ENCODE measurements at regions not wholly inside any gene's neighbourhood (a gene's known extent, or its start where the extent isn't known, plus 50 kb on each side); places are given as distances from the start of the nearest gene placed in this dataset.
"Not testable (repeated sequence)": the region's sequence is repeated elsewhere in the genome, so short reads cannot be mapped to it uniquely, and the experiment has no call there.

DNA sequence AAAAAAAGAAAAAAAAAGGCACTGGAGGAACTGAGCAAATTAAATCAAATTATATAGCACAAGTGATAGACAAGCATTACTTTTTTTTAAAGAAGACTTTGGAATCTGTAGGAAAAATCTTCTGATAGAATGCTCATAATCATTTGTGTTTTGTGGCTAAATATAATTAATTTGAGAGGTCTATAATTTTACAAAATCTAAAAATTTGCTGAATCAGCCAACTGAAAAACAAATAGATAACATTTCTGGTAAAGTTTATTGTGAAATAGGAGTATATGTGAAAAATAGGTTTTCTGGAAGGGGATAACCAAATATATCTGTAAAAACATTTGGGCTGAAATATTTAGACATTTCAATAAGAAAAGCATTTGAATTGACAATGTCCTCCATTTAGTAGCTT lies 844.9 kb upstream of the COBL start:
- TF ChIP-seq PAX5 (IDR thresholded peaks at IDR 0.05; ENCODE audit: insufficient read depth, low read length, severe bottlenecking) (no peak), POLR2A (IDR thresholded peaks at IDR 0.05; ENCODE audit: low read depth, low read length) (no peak), POLR2AphosphoS5 (IDR thresholded peaks at IDR 0.05; ENCODE audit: low read depth, low read length) (no peak), POU2F2 (IDR thresholded peaks at IDR 0.05; ENCODE audit: low read depth, low read length) (no peak), SPI1 (IDR thresholded peaks at IDR 0.05; ENCODE audit: low read depth, low read length) (no peak), TAF1 (IDR thresholded peaks at IDR 0.05; ENCODE audit: low read depth, low read length) (no peak)
- DNase-seq (ENCODE audit: insufficient read length, low spot score) (no peak), FAIRE-seq (no peak)

DNA sequence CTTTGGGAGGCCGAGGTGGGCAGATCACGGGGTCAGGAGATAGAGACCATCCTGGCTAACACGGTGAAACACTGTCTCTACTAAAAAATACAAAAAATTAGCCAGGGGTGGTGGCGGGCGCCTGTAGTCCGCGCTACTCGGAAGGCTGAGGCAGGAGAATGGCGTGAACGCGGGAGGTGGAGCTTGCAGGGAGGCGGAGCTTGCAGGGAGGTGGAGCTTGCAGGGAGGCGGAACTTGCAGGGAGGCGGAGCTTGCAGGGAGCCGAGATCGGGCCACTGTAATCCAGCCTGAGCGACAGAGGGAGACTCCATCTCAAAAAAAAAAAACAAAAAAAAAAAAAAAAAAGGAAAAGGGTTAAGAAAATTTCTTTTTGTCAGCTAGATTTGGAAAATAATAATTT lies 842.8 kb upstream of the COBL start:
- not testable (repeated sequence) for DNase-seq (ENCODE audit: insufficient read length, low spot score); FAIRE-seq

DNA sequence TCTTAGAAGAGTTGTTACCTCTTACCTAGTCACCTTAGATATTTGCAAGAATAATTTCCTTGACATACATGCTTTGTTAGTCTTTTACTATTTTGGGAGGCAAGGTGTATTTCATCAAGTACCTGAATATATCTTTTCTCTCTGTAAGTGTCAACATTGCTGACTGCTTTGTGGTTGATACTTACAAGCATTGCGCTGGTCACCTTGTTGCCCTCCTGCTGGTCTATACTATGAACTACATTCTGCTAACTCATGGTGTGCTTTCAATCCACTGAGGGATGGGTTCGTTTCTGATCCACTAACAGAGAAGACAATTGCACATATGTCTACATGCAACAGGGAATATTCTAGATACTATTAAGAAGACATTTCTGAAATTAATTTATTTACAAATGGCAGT lies 837.8 kb upstream of the COBL start:
- FAIRE-seq (no peak), DNase-seq (ENCODE audit: insufficient read length, low spot score) (no peak)
- TF ChIP-seq POLR2AphosphoS5 (IDR thresholded peaks at IDR 0.05; ENCODE audit: low read depth, low read length) = no peak

DNA sequence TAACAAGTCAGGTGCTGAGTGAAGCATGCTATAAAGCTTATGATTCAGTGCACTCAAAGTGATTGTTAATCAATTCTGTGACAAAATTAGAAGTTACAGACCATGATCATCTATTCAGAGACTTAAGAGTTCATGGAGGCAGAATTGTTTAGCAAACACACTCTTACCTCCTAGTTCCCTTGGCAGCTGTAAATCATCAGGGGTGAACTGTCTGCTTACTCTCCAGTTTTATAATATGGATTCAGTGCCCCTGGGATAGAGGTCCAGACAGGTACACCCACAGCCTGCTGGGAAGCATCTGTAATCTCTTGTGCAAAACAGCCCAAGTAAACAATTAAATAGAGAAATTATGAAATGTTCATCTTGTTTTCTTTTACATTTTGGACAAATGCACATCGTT lies 835.0 kb upstream of the COBL start:
- FAIRE-seq = no peak
- no peak for DNase-seq (ENCODE audit: insufficient read length, low spot score)
- TF ChIP-seq POLR2A (IDR thresholded peaks at IDR 0.05; ENCODE audit: low read depth, low read length) (no peak), TAF1 (IDR thresholded peaks at IDR 0.05; ENCODE audit: low read depth, low read length) (no peak), SPI1 (IDR thresholded peaks at IDR 0.05; ENCODE audit: low read depth, low read length) (no peak), POU2F2 (IDR thresholded peaks at IDR 0.05; ENCODE audit: low read depth, low read length) (no peak), PAX5 (IDR thresholded peaks at IDR 0.05; ENCODE audit: insufficient read depth, low read length, severe bottlenecking) (no peak), POLR2AphosphoS5 (IDR thresholded peaks at IDR 0.05; ENCODE audit: low read depth, low read length) (no peak)

DNA sequence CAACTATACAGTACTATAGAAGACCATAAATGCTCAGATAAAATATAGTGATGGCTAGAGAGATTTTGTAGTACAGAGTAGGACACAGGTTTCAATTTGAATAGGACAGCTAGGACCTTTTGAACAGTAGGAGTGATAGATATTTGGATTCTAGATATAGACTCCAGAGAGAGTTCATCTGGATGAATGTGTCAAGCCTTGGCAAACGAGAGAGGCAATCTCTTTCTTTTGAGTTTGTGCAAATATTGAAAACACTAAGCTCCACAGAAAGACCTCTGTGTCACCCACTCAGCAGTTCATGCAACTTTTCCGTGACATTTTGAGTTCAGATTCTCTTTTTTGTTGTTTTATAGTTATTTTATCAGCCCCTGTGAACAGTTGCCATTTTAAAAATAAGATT lies 834.3 kb upstream of the COBL start:
- FAIRE-seq (no peak), DNase-seq (ENCODE audit: insufficient read length, low spot score) (no peak)
- TF ChIP-seq TAF1 (IDR thresholded peaks at IDR 0.05; ENCODE audit: low read depth, low read length) = no peak
- TF ChIP-seq POLR2A (IDR thresholded peaks at IDR 0.05; ENCODE audit: low read depth, low read length) = no peak
- no peak for TF ChIP-seq SPI1 (IDR thresholded peaks at IDR 0.05; ENCODE audit: low read depth, low read length)
- no peak for TF ChIP-seq PAX5 (IDR thresholded peaks at IDR 0.05; ENCODE audit: insufficient read depth, low read length, severe bottlenecking)
- no peak for TF ChIP-seq POU2F2 (IDR thresholded peaks at IDR 0.05; ENCODE audit: low read depth, low read length)
- TF ChIP-seq POLR2AphosphoS5 (IDR thresholded peaks at IDR 0.05; ENCODE audit: low read depth, low read length) = no peak

DNA sequence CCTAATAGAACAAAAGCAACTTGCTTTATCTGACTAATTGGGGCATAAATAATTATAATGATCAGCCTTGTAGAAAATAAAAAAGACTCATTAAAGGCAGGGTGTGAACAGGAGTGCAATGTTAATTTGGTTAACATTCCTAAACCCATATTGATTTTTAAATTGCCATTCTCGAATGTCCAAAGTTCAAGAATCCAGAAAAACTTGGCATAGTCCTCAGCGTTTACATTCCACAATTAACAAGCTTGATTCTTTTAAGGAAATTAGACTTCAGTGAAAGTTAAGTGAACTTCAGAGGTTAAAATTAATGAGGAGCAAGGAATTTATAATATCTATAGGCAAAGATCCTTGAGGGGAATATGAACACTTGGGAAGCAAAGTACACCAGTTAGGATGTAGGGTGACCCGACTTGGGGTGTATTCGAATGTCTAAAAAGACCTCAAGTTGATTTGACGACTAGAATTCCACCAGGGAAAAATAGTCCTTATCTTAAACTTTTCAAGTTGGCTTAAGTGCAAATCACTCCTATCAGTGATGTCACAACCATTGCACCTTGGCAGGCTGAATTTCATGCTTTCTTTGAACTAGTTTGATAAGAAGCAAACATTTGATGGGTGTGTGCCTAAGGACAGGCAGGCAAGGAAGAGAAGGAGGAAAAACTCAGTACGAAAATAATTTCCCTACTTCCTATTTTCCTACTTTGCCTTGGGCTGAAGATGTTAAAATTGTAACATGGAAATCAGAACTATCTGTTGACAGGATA lies 830.4 kb upstream of the COBL start:
- FAIRE-seq (no peak), DNase-seq (ENCODE audit: insufficient read length, low spot score) (no peak)
- no peak for TF ChIP-seq TAF1 (IDR thresholded peaks at IDR 0.05; ENCODE audit: low read depth, low read length)
- TF ChIP-seq PAX5 (IDR thresholded peaks at IDR 0.05; ENCODE audit: insufficient read depth, low read length, severe bottlenecking) = no peak
- no peak for TF ChIP-seq SPI1 (IDR thresholded peaks at IDR 0.05; ENCODE audit: low read depth, low read length)

DNA sequence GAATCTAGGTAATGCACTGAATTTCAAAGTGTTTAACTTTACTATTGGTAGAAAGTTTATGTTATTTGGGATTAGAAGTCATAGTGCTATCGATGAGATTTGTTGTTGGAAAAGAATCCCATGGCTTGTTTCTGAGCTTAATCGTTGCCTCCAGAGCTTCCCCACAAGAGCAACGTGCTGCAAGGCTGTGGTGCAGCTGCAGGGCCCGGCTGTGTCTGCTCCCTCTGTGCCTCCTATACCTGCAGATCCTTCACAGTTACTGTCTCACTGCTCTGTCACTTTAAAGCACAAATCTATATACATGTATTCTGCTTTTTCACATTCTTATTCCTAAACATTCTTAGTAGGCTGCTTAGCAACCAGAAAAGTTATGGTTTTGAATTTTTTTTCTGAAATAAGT lies 826.6 kb upstream of the COBL start:
- FAIRE-seq (no peak), DNase-seq (ENCODE audit: insufficient read length, low spot score) (no peak)
- TF ChIP-seq POU2F2 (IDR thresholded peaks at IDR 0.05; ENCODE audit: low read depth, low read length) = no peak
- TF ChIP-seq POLR2A (IDR thresholded peaks at IDR 0.05; ENCODE audit: low read depth, low read length) = no peak

DNA sequence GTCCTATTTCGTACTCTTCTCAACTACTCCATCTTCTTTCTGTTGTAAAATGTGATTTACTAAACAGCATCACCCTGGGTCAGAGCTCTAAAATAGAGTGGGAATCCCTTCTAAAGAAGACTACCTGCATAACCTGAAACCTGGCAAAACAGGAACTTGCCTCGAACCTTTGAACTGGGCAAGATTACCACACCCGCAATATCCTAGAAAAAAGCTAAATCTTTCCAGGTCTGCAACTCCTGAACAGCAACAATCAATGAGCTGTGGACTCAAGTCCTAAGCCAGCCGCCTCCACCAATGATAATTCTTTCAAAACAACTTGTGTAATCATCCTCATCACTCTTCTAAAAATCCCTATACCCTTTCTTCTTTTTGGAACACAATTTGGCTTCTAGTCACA lies 824.2 kb upstream of the COBL start:
- DNase-seq (ENCODE audit: insufficient read length, low spot score) (no peak), FAIRE-seq (no peak)
- TF ChIP-seq POLR2AphosphoS5 (IDR thresholded peaks at IDR 0.05; ENCODE audit: low read depth, low read length) (no peak), SPI1 (IDR thresholded peaks at IDR 0.05; ENCODE audit: low read depth, low read length) (no peak), POU2F2 (IDR thresholded peaks at IDR 0.05; ENCODE audit: low read depth, low read length) (no peak), TAF1 (IDR thresholded peaks at IDR 0.05; ENCODE audit: low read depth, low read length) (no peak)

DNA sequence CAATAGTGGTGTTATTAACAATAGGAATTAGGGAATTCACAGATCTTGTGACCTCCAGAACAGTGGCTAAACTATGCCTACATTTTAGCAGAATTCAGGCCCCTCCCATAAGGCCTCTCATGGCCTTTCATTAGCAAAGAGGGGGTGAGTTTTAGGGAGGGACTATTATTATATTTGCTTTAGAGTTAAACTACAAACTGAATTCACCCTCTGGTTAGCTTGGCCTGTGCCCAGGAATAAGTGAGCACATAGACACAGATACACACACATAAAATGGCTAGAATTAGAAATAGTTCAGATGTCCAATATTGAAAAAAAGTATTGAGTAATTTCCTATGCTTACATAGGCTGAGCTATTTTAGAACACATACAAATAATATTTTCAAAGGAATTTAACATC lies 818.8 kb upstream of the COBL start:
- DNase-seq (ENCODE audit: insufficient read length, low spot score) = no peak
- no peak for FAIRE-seq
- TF ChIP-seq POU2F2 (IDR thresholded peaks at IDR 0.05; ENCODE audit: low read depth, low read length) (no peak), SPI1 (IDR thresholded peaks at IDR 0.05; ENCODE audit: low read depth, low read length) (no peak), TAF1 (IDR thresholded peaks at IDR 0.05; ENCODE audit: low read depth, low read length) (no peak), POLR2AphosphoS5 (IDR thresholded peaks at IDR 0.05; ENCODE audit: low read depth, low read length) (no peak), PAX5 (IDR thresholded peaks at IDR 0.05; ENCODE audit: insufficient read depth, low read length, severe bottlenecking) (no peak), POLR2A (IDR thresholded peaks at IDR 0.05; ENCODE audit: low read depth, low read length) (no peak)

DNA sequence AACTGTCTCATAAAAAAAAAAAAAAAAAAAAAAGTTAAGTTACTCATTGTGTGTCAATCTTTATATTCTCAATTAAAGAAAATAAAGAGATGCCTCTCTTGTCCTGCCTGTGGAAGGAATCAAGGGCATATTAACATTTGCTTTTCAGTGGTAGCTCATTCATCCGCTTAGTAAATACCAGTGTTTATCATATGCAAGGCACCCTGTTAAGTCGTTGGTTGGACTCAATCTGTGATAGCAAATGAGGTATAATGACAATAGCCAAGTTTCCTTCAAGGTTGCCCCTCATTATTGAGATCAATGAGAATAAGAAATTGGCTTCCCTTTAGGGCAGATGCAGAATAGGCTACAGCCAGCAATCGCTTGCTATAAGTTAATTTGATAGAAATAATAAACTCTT lies 812.7 kb upstream of the COBL start:
- no peak for TF ChIP-seq POLR2AphosphoS5 (IDR thresholded peaks at IDR 0.05; ENCODE audit: low read depth, low read length)
- no peak for TF ChIP-seq TAF1 (IDR thresholded peaks at IDR 0.05; ENCODE audit: low read depth, low read length)
- TF ChIP-seq POU2F2 (IDR thresholded peaks at IDR 0.05; ENCODE audit: low read depth, low read length) = no peak
- TF ChIP-seq POLR2A (IDR thresholded peaks at IDR 0.05; ENCODE audit: low read depth, low read length) = no peak
- no peak for TF ChIP-seq PAX5 (IDR thresholded peaks at IDR 0.05; ENCODE audit: insufficient read depth, low read length, severe bottlenecking)
- TF ChIP-seq SPI1 (IDR thresholded peaks at IDR 0.05; ENCODE audit: low read depth, low read length) = no peak
- no peak for DNase-seq (ENCODE audit: insufficient read length, low spot score)
- FAIRE-seq = no peak

DNA sequence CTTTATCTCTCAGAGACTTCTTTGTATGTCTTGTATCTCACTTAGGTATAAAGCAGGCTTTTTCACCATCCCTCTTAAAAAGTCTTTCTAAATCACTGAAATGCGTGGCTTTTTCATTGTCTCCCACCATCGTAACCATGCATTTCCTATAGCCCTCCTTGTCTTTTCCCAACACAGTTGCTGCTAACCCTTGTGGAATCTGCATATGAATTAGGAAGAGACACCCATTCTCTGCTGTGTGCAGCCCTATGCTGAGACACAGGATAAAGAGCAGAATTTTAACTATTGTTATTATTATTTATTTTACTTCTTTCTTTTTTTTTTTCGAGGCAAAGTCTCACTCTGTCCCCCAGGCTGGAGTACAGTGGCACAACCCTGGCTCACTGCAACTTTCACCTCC lies 804.3 kb upstream of the COBL start:
- TF ChIP-seq POU2F2 (IDR thresholded peaks at IDR 0.05; ENCODE audit: low read depth, low read length) (no peak), SPI1 (IDR thresholded peaks at IDR 0.05; ENCODE audit: low read depth, low read length) (no peak), PAX5 (IDR thresholded peaks at IDR 0.05; ENCODE audit: insufficient read depth, low read length, severe bottlenecking) (no peak), POLR2A (IDR thresholded peaks at IDR 0.05; ENCODE audit: low read depth, low read length) (no peak), POLR2AphosphoS5 (IDR thresholded peaks at IDR 0.05; ENCODE audit: low read depth, low read length) (no peak), TAF1 (IDR thresholded peaks at IDR 0.05; ENCODE audit: low read depth, low read length) (no peak)
- DNase-seq (ENCODE audit: insufficient read length, low spot score) (no peak), FAIRE-seq (no peak)
